H9 (cell line): ENCODE measurements at regions not wholly inside any gene's neighbourhood (a gene's known extent, or its start where the extent isn't known, plus 50 kb on each side); places are given as distances from the start of the nearest gene placed in this dataset.
"Not testable (repeated sequence)": the region's sequence is repeated elsewhere in the genome, so short reads cannot be mapped to it uniquely, and the experiment has no call there.

Source experiments
- DNase-seq: peaks from one replicate; pipeline ENCODE4 v3.0.0-alpha.2; 2017
- H2AFZ ChIP-seq: one replicate; pipeline ENCODE4 v1.6.1; 2013; ENCODE audit warnings: mild to moderate bottlenecking, low read length, control low read depth, moderate library complexity
- H2AK5ac ChIP-seq: 2 replicates; pipeline ENCODE4 v1.6.1; 2013; ENCODE audit warnings: low read length, control low read depth, mixed read lengths; ENCODE audit not compliant: insufficient read length
- H2BK120ac ChIP-seq: one replicate; pipeline ENCODE4 v1.6.1; 2013; ENCODE audit warnings: low read depth, mild to moderate bottlenecking, low read length, control low read depth, inconsistent platforms; ENCODE audit not compliant: poor library complexity, severe bottlenecking
- H2BK12ac ChIP-seq: 2 replicates; pipeline ENCODE4 v1.6.1; 2013; ENCODE audit warnings: low read length, control low read depth, mixed read lengths, low read depth; ENCODE audit not compliant: insufficient read length
- H2BK15ac ChIP-seq: 2 replicates; pipeline ENCODE4 v1.6.1; 2013; ENCODE audit warnings: low read depth, low read length, control low read depth
- H2BK20ac ChIP-seq: one replicate; pipeline ENCODE4 v1.6.1; 2013; ENCODE audit warnings: low read depth, mild to moderate bottlenecking, low read length, control low read depth, inconsistent platforms; ENCODE audit not compliant: poor library complexity, severe bottlenecking
- H2BK5ac ChIP-seq: 2 replicates; pipeline ENCODE4 v1.6.1; 2013; ENCODE audit warnings: low read length, control low read depth, mixed read lengths; ENCODE audit not compliant: insufficient read length
- H3K14ac ChIP-seq: 2 replicates; pipeline ENCODE4 v1.6.1; 2013; ENCODE audit warnings: low read length, control low read depth; ENCODE audit not compliant: insufficient read depth
- H3K18ac ChIP-seq: 2 replicates; pipeline ENCODE4 v1.6.1; 2013; ENCODE audit warnings: low read depth, mild to moderate bottlenecking, mixed read lengths, low read length, control low read depth; ENCODE audit not compliant: insufficient read length
- H3K23ac ChIP-seq: 2 replicates; pipeline ENCODE4 v1.6.1; 2013; ENCODE audit warnings: low read length, control low read depth, mixed read lengths, low read depth; ENCODE audit not compliant: insufficient read length
- H3K23me2 ChIP-seq: 2 replicates; pipeline ENCODE4 v1.6.1; 2013; ENCODE audit warnings: low read depth, mild to moderate bottlenecking, mixed read lengths, low read length, control low read depth; ENCODE audit not compliant: insufficient read length, poor library complexity, severe bottlenecking
- H3K27ac ChIP-seq: 2 replicates; pipeline ENCODE4 v1.5.1; 2013; ENCODE audit warnings: low read length, control low read depth, mixed read lengths, low read depth; ENCODE audit not compliant: insufficient read length
- H3K27me3 ChIP-seq: 2 replicates; pipeline ENCODE4 v1.6.1; 2013; ENCODE audit warnings: low read length, control low read depth, inconsistent platforms; ENCODE audit not compliant: insufficient read depth
- H3K4ac ChIP-seq: 2 replicates; pipeline ENCODE4 v1.6.1; 2013; ENCODE audit warnings: low read depth, mild to moderate bottlenecking, control low read depth, inconsistent platforms, low read length, moderate library complexity
- H3K4me1 ChIP-seq: 2 replicates; pipeline ENCODE4 v1.6.1; 2013; ENCODE audit warnings: low read length, control low read depth, inconsistent platforms; ENCODE audit not compliant: insufficient read depth
- H3K4me2 ChIP-seq: 2 replicates; pipeline ENCODE4 v1.6.1; 2013; ENCODE audit warnings: low read length, control low read depth, mixed read lengths; ENCODE audit not compliant: insufficient read length, insufficient read depth
- H3K56ac ChIP-seq: 2 replicates; pipeline ENCODE4 v1.6.1; 2013; ENCODE audit warnings: low read depth, mild to moderate bottlenecking, mixed read lengths, low read length, control low read depth; ENCODE audit not compliant: insufficient read length
- H3K79me1 ChIP-seq: 2 replicates; pipeline ENCODE4 v1.6.1; 2013; ENCODE audit warnings: low read depth, mild to moderate bottlenecking, moderate library complexity, low read length, control low read depth, inconsistent platforms; ENCODE audit not compliant: insufficient read depth, poor library complexity, severe bottlenecking
- H3K79me2 ChIP-seq: 2 replicates; pipeline ENCODE4 v1.6.1; 2013; ENCODE audit warnings: low read length, control low read depth, inconsistent platforms; ENCODE audit not compliant: insufficient read depth
- H3K9ac ChIP-seq: 2 replicates; pipeline ENCODE4 v1.6.1; 2013; ENCODE audit warnings: low read length, control low read depth, mixed read lengths; ENCODE audit not compliant: insufficient read length; ENCODE audit errors: extremely low read depth
- H3K9me3 ChIP-seq: one replicate; pipeline ENCODE4 v1.6.1; 2013; ENCODE audit warnings: low read depth, low read length, inconsistent platforms; ENCODE audit not compliant: control insufficient read depth
- H3T11ph ChIP-seq: one replicate; pipeline ENCODE4 v1.6.1; 2013; ENCODE audit warnings: mild to moderate bottlenecking, low read length, control low read depth, inconsistent platforms
- H4K20me1 ChIP-seq: one replicate; pipeline ENCODE4 v1.6.1; 2013; ENCODE audit not compliant: control insufficient read depth, insufficient read length, insufficient read depth
- H4K5ac ChIP-seq: 2 replicates; pipeline ENCODE4 v1.6.1; 2013; ENCODE audit warnings: low read depth, mild to moderate bottlenecking, mixed read lengths, low read length, control low read depth; ENCODE audit not compliant: insufficient read length
- H4K8ac ChIP-seq: replicated peaks from 2 replicates; pipeline ENCODE4 v1.6.1; 2013; ENCODE audit warnings: low read length, control low read depth, mixed read lengths, low read depth; ENCODE audit not compliant: insufficient read length
- H4K91ac ChIP-seq: 2 replicates; pipeline ENCODE4 v1.6.1; 2013; ENCODE audit warnings: low read depth, mild to moderate bottlenecking, moderate library complexity, mixed read lengths, low read length, control low read depth; ENCODE audit not compliant: insufficient read length
- H3K27ac Mint-ChIP-seq, 3 experiments: 2 replicates in 2 of 3; 3 replicates in 1 of 3; pipeline ENCODE4 v1.8.0; 2020 to 2021; ENCODE audit warnings: mixed read lengths in 3 of 3, mild to moderate bottlenecking in 1 of 3, moderate library complexity in 1 of 3
- H3K27me3 Mint-ChIP-seq: 2 replicates; pipeline ENCODE4 v1.8.0; 2021; ENCODE audit warnings: low read depth, mild to moderate bottlenecking, moderate library complexity, mixed read lengths
- H3K36me3 Mint-ChIP-seq, 3 experiments: 2 replicates in 2 of 3; 3 replicates in 1 of 3; pipeline ENCODE4 v1.8.0; 2020 to 2021; ENCODE audit warnings: low read depth in 3 of 3, mixed read lengths in 3 of 3; ENCODE audit not compliant: insufficient read depth in 1 of 3
- H3K4me1 Mint-ChIP-seq, 2 experiments: 2 replicates each; pipeline ENCODE4 v1.8.0; 2020; ENCODE audit warnings: mixed read lengths in 2 of 2
- H3K4me3 Mint-ChIP-seq, 2 experiments: 2 replicates in 1 of 2; 3 replicates in 1 of 2; pipeline ENCODE4 v1.8.0; 2020 to 2021; ENCODE audit warnings: mild to moderate bottlenecking in 2 of 2, mixed read lengths in 2 of 2, moderate library complexity in 1 of 2
- H3K9me3 Mint-ChIP-seq, 2 experiments: 2 replicates in 1 of 2; 3 replicates in 1 of 2; pipeline ENCODE4 v1.8.0; 2020; ENCODE audit warnings: mild to moderate bottlenecking in 2 of 2, mixed read lengths in 2 of 2, moderate library complexity in 1 of 2
- CTCF ChIP-seq: fragments of 200-600 bp; sonication (generic); conservative IDR thresholded peaks from 3 replicates; pipeline ENCODE4 v1.8.0; 2021; ENCODE audit warnings: antibody characterized with exemption, mild to moderate bottlenecking
- WGBS: extraction: QIAGEN DNeasy Blood & Tissue Kit; methylation state at CpG from one replicate; pipeline ENCODE4 v1.1.7; 2013; ENCODE audit warnings: missing lambda C conversion rate, low lambda C conversion rate, mixed read lengths; ENCODE audit not compliant: insufficient read length; ENCODE audit errors: extremely low coverage; 5-methylcytosine and 5-hydroxymethylcytosine counted together

- peak overlapping the region; percentile 80 for H3K18ac ChIP-seq
- peak overlapping the region; percentile 86 for H3T11ph ChIP-seq
- no peaks in the 10 kb centered on the region for H3K79me2 ChIP-seq
- H3K4me3 Mint-ChIP-seq = peak overlapping the region; percentile 27 to 55; a peak in 3 of 5 replicates
- H4K8ac ChIP-seq = no peak overlapping the region
- peak overlapping the region; percentile 38 for H3K4me2 ChIP-seq
- peaks cover 19 to 34% (median 21%) of the 10 kb centered on the region in 3 experiments for H3K36me3 Mint-ChIP-seq
- H3K27ac ChIP-seq = peak overlapping the region; percentile 92
- H3K4me1 Mint-ChIP-seq = peaks cover 33 to 55% of the 10 kb centered on the region in 2 experiments
- H3K4ac ChIP-seq = no peak overlapping the region; the same call in 1 of the 2 replicates
- H4K91ac ChIP-seq = no peak overlapping the region
- no peak overlapping the region for H2AFZ ChIP-seq
- H4K5ac ChIP-seq = no peak overlapping the region
- no peak for TF ChIP-seq CTCF
- WGBS = no CpG with 5 or more reads among the region's 6 CpGs
- no peak overlapping the region for H3K56ac ChIP-seq
- no peak overlapping the region for H2BK5ac ChIP-seq
- H2BK12ac ChIP-seq = no peak overlapping the region
- peaks cover 17 to 20% of the 10 kb centered on the region in 2 experiments for H3K9me3 Mint-ChIP-seq
- no peaks in the 10 kb centered on the region for H3K23me2 ChIP-seq
- peak overlapping the region; percentile 94 to 100 (median 100) for H3K27ac Mint-ChIP-seq
- no peaks in the 10 kb centered on the region for H3K79me1 ChIP-seq
- peak overlapping the region; percentile 96; the same call in 1 of the 2 replicates for H3K14ac ChIP-seq
- no peak overlapping the region for H2BK15ac ChIP-seq
- H3K27me3 Mint-ChIP-seq = peaks cover 1% of the 10 kb centered on the region; the same call in 1 of the 2 replicates
- no peaks in the 10 kb centered on the region for H4K20me1 ChIP-seq
- no peaks in the 10 kb centered on the region for H3K9me3 ChIP-seq
- H3K9ac ChIP-seq = peak overlapping the region; percentile 9
- H2AK5ac ChIP-seq = no peak overlapping the region
- no peak overlapping the region for H2BK120ac ChIP-seq
- H3K4me1 ChIP-seq = no peaks in the 10 kb centered on the region
- no peak overlapping the region for H2BK20ac ChIP-seq
- peak; percentile 91 for DNase-seq
- no peak overlapping the region for H3K23ac ChIP-seq
- H3K27me3 ChIP-seq = no peaks in the 10 kb centered on the region
These were observed 110.1 kb downstream of the MOBP start for GRCh38 chr3:39577541-39577940.

GRCh38 chr3:39586215-39586614 is 118.7 kb downstream of the MOBP start:
- not testable (repeated sequence) for H3K79me1 ChIP-seq, H4K20me1 ChIP-seq, H3K23ac ChIP-seq, H3K23me2 ChIP-seq, H3K4me3 Mint-ChIP-seq, H2BK20ac ChIP-seq, H2BK120ac ChIP-seq, H3K14ac ChIP-seq, H2BK5ac ChIP-seq, H3K9ac ChIP-seq, H3K27me3 Mint-ChIP-seq, DNase-seq, H3T11ph ChIP-seq, H2BK12ac ChIP-seq, H3K4me2 ChIP-seq, H3K27me3 ChIP-seq, H3K27ac ChIP-seq, H3K56ac ChIP-seq, H2AK5ac ChIP-seq, H3K18ac ChIP-seq, H3K79me2 ChIP-seq, H3K27ac Mint-ChIP-seq, H3K4ac ChIP-seq, H4K91ac ChIP-seq, H2BK15ac ChIP-seq, H3K9me3 ChIP-seq, H4K5ac ChIP-seq, H2AFZ ChIP-seq, H3K4me1 ChIP-seq, H4K8ac ChIP-seq
- H3K36me3 Mint-ChIP-seq = peaks cover 22 to 29% (median 24%) of the 10 kb centered on the region in 3 experiments
- peaks cover 4 to 18% of the 10 kb centered on the region in 2 experiments for H3K4me1 Mint-ChIP-seq
- peaks cover 30 to 32% of the 10 kb centered on the region in 2 experiments for H3K9me3 Mint-ChIP-seq
- no CpG with 5 or more reads among the region's 4 CpGs for WGBS
